SK-N-MC (cell line): ENCODE measurements at regions not wholly inside any gene's neighbourhood (a gene's known extent, or its start where the extent isn't known, plus 50 kb on each side); places are given as distances from the start of the nearest gene placed in this dataset.

Experiments used
- EZH2 ChIP-seq: fragments of 200-600 bp; sonication (generic); IDR thresholded peaks from one replicate; pipeline ENCODE4 v1.6.1; 2017; ENCODE audit warnings: antibody characterized with exemption
- FOXP2 ChIP-seq: optimal IDR thresholded peaks from 2 replicates; pipeline ENCODE3; 2011; ENCODE audit warnings: mild to moderate bottlenecking, moderate library complexity; ENCODE audit not compliant: insufficient read depth; ENCODE audit errors: extremely low read length, control extremely low read depth
- POLR2AphosphoS5 ChIP-seq: IDR thresholded peaks from 2 replicates; pipeline ENCODE4 v1.6.1; 2012; ENCODE audit warnings: mild to moderate bottlenecking, low read depth, low read length, borderline replicate concordance

- TF ChIP-seq POLR2AphosphoS5 (no peak), EZH2 (no peak), FOXP2 (no peak)
Observed at GRCh38 chr1:195576641-195577040, 1031.6 kb downstream of the KCNT2 start.
